IPS-NIHi11 (cell line): ENCODE measurements at regions not wholly inside any gene's neighbourhood (a gene's known extent, or its start where the extent isn't known, plus 50 kb on each side); places are given as distances from the start of the nearest gene placed in this dataset.
A peak's percentile ranks its signal among the peaks of the same experiment; 100 is the strongest.
"Not testable (repeated sequence)": the region's sequence is repeated elsewhere in the genome, so short reads cannot be mapped to it uniquely, and the experiment has no call there.

Source experiments
- DNase-seq: peaks from one replicate; pipeline ENCODE4 v3.0.0; 2012; ENCODE audit warnings: mixed read lengths, low spot score

- no peak for DNase-seq
Observed at GRCh38 chr13:40042991-40043390, 387.5 kb downstream of the COG6 start.

GRCh38 chr13:40043764-40044163 is 388.3 kb downstream of the COG6 start:
- DNase-seq: no peak

GRCh38 chr13:40047322-40047771 is 391.9 kb downstream of the COG6 start:
- DNase-seq: no peak

GRCh38 chr13:40048551-40048950 is 393.1 kb downstream of the COG6 start:
- DNase-seq: no peak

- no peak for DNase-seq
Observed at GRCh38 chr13:40052954-40053353, 397.5 kb downstream of the COG6 start.

- DNase-seq: no peak
Observed at GRCh38 chr13:40053401-40053800, 397.9 kb downstream of the COG6 start.

- DNase-seq: not testable (repeated sequence)
Observed at GRCh38 chr13:40054422-40054821, 399.0 kb downstream of the COG6 start.

- no peak for DNase-seq
Observed at GRCh38 chr13:40056898-40057619, 401.6 kb downstream of the COG6 start.

GRCh38 chr13:40058757-40059236 is 403.3 kb downstream of the COG6 start:
- DNase-seq: no peak

- DNase-seq: no peak
Observed at GRCh38 chr13:40059540-40060232, 404.2 kb downstream of the COG6 start.

- DNase-seq: no peak
Observed at GRCh38 chr13:40060296-40061007, 405.0 kb downstream of the COG6 start.

GRCh38 chr13:40061466-40062450 is 406.3 kb downstream of the COG6 start:
- no peak for DNase-seq

- DNase-seq: no peak
Observed at GRCh38 chr13:40063278-40063698, 407.8 kb downstream of the COG6 start.

GRCh38 chr13:40063703-40064102 is 408.2 kb downstream of the COG6 start:
- no peak for DNase-seq

GRCh38 chr13:40064154-40065097 is 409.0 kb downstream of the COG6 start:
- no peak for DNase-seq

GRCh38 chr13:40069173-40070044 is 413.9 kb downstream of the COG6 start:
- DNase-seq: peak; percentile 77

GRCh38 chr13:40070357-40070756 is 414.9 kb downstream of the COG6 start:
- no peak for DNase-seq

GRCh38 chr13:40072663-40073120 is 417.2 kb downstream of the COG6 start:
- DNase-seq: no peak

- DNase-seq: no peak
Observed at GRCh38 chr13:40074338-40074737, 418.9 kb downstream of the COG6 start.
